Peyer's patch (tissue), 4 donors: ENCODE measurements at regions not wholly inside any gene's neighbourhood (a gene's known extent, or its start where the extent isn't known, plus 50 kb on each side); places are given as distances from the start of the nearest gene placed in this dataset.

Experiments used
- CTCF ChIP-seq, 6 experiments: fragments of 450-650 bp in 4 of 6; fragments of 200-600 bp in 2 of 6; sonication (generic) in 1 of 6; IDR thresholded peaks; one replicate each; pipeline ENCODE4 v1.5.1; 2017 to 2019; ENCODE audit warnings: antibody characterized with exemption in 6 of 6, mild to moderate bottlenecking in 3 of 6, moderate library complexity in 1 of 6
- POLR2A ChIP-seq, 2 donors: fragments of 450-650 bp; IDR thresholded peaks; one replicate each; pipeline ENCODE4 v1.5.1; 2017; ENCODE audit warnings: antibody characterized with exemption in 2 of 2, mild to moderate bottlenecking in 2 of 2, moderate library complexity in 2 of 2

- TF ChIP-seq CTCF (IDR thresholded peaks at IDR 0.05) = no peak
- TF ChIP-seq POLR2A (IDR thresholded peaks at IDR 0.05) = no peak
These were observed 315.6 kb upstream of the ALCAM start for GRCh38 chr3:105051111-105051510.
